SK-N-SH treated with all-trans-retinoic acid at 6 μM for 48 hours (cell line): ENCODE measurements at regions not wholly inside any gene's neighbourhood (a gene's known extent, or its start where the extent isn't known, plus 50 kb on each side); places are given as distances from the start of the nearest gene placed in this dataset.
A peak's percentile ranks its signal among the peaks of the same experiment; 100 is the strongest.

Source experiments
- ATAC-seq: fragments of 200-7000 bp; cut with Tn5 transposase; 3 replicates; pipeline ENCODE4 v1.9.1; 2020; ENCODE audit warnings: mild to moderate bottlenecking, moderate library complexity
- BACH2 ChIP-seq: fragments of 250-450 bp; sonication (Bioruptor Pico); IDR thresholded peaks from 2 replicates; pipeline ENCODE4 v1.9.0; 2021; ENCODE audit warnings: mild to moderate bottlenecking, borderline replicate concordance
- CREB5 ChIP-seq: fragments of 250-450 bp; sonication (Bioruptor Pico); IDR thresholded peaks from 2 replicates; pipeline ENCODE4 v1.5.1; 2020; ENCODE audit warnings: low read depth, mild to moderate bottlenecking, moderate library complexity
- CSDC2 ChIP-seq: fragments of 250-450 bp; sonication (Bioruptor Pico); IDR thresholded peaks from 2 replicates; pipeline ENCODE4 v1.5.0; 2020; ENCODE audit warnings: mild to moderate bottlenecking, moderate library complexity
- CSRNP3 ChIP-seq: fragments of 250-450 bp; sonication (Bioruptor Pico); IDR thresholded peaks from 2 replicates; pipeline ENCODE4 v1.5.1; 2021; ENCODE audit warnings: mild to moderate bottlenecking, moderate library complexity
- ESRRG ChIP-seq: fragments of 250-450 bp; sonication (Bioruptor Pico); IDR thresholded peaks from 2 replicates; pipeline ENCODE4 v1.6.1; 2021; ENCODE audit warnings: mild to moderate bottlenecking
- GLIS3 ChIP-seq: fragments of 250-450 bp; sonication (Bioruptor Pico); IDR thresholded peaks from 2 replicates; pipeline ENCODE4 v1.5.0; 2020; ENCODE audit warnings: mild to moderate bottlenecking, moderate library complexity
- OSR1 ChIP-seq: fragments of 250-450 bp; sonication (Bioruptor Pico); IDR thresholded peaks from 2 replicates; pipeline ENCODE4 v1.8.0; 2022; ENCODE audit warnings: moderate library complexity, mild to moderate bottlenecking, inconsistent platforms
- PATZ1 ChIP-seq: fragments of 250-450 bp; sonication (Bioruptor Pico); IDR thresholded peaks from 2 replicates; pipeline ENCODE4 v1.8.0; 2020; ENCODE audit warnings: mild to moderate bottlenecking, moderate library complexity, borderline replicate concordance
- PPARA ChIP-seq: fragments of 250-450 bp; sonication (Bioruptor Pico); IDR thresholded peaks from 2 replicates; pipeline ENCODE4 v1.5.0; 2020; ENCODE audit warnings: mild to moderate bottlenecking, borderline replicate concordance
- RARB ChIP-seq: fragments of 250-450 bp; sonication (Bioruptor Pico); IDR thresholded peaks from 2 replicates; pipeline ENCODE4 v1.8.0; 2021; ENCODE audit warnings: mild to moderate bottlenecking, moderate library complexity
- SNAI2 ChIP-seq: fragments of 250-450 bp; sonication (Bioruptor Pico); IDR thresholded peaks from 2 replicates; pipeline ENCODE4 v1.5.0; 2020; ENCODE audit warnings: mild to moderate bottlenecking, moderate library complexity
- TOX ChIP-seq: fragments of 250-450 bp; sonication (Bioruptor Pico); IDR thresholded peaks from 2 replicates; pipeline ENCODE4 v1.8.0; 2021; ENCODE audit warnings: mild to moderate bottlenecking, moderate library complexity, borderline replicate concordance
- ZFP3 ChIP-seq: fragments of 250-450 bp; sonication (Bioruptor Pico); IDR thresholded peaks from 2 replicates; pipeline ENCODE4 v1.5.0; 2020; ENCODE audit warnings: mild to moderate bottlenecking, moderate library complexity
- ZFP30 ChIP-seq: fragments of 450-650 bp; formaldehyde crosslinking; IDR thresholded peaks from 2 replicates; pipeline ENCODE4 v1.5.0; 2022; ENCODE audit warnings: mild to moderate bottlenecking, moderate library complexity
- ZNF565 ChIP-seq: fragments of 450-650 bp; formaldehyde crosslinking; conservative IDR thresholded peaks from 2 replicates; pipeline ENCODE4 v1.5.0; 2020; ENCODE audit warnings: low read depth, mild to moderate bottlenecking, moderate library complexity
- ZNF70 ChIP-seq: fragments of 450-650 bp; formaldehyde crosslinking; IDR thresholded peaks from 2 replicates; pipeline ENCODE4 v1.5.0; 2020; ENCODE audit warnings: mild to moderate bottlenecking, moderate library complexity
- ZNF8 ChIP-seq: fragments of 450-650 bp; formaldehyde crosslinking; IDR thresholded peaks from 2 replicates; pipeline ENCODE4 v1.5.0; 2020; ENCODE audit warnings: mild to moderate bottlenecking, moderate library complexity

GRCh38 chr4:114034189-114034588 is 54.7 kb upstream of the ARSJ start:
- TF ChIP-seq ZFP3 (CRISPR knock-in tag) (no peak), SNAI2 (CRISPR knock-in tag) (no peak)
- TF ChIP-seq, all 23 proteins: peak for 0
- ATAC-seq: no peak

GRCh38 chr4:114036426-114036825 is 57.0 kb upstream of the ARSJ start:
- no peak for TF ChIP-seq TOX (CRISPR knock-in tag)
- no peak for TF ChIP-seq ZNF8
- no peak for TF ChIP-seq GLIS3 (CRISPR knock-in tag)
- ATAC-seq: no peak

- TF ChIP-seq OSR1 (CRISPR knock-in tag): no peak
- no peak for TF ChIP-seq CREB5 (CRISPR knock-in tag)
- no peak for TF ChIP-seq ZNF70 (CRISPR knock-in tag)
These were observed 57.4 kb upstream of the ARSJ start for GRCh38 chr4:114036864-114037263.

GRCh38 chr4:114037988-114038387 is 58.5 kb upstream of the ARSJ start:
- ATAC-seq: no peak
- TF ChIP-seq ZFP30 (CRISPR knock-in tag): no peak
- no peak for TF ChIP-seq PATZ1 (CRISPR knock-in tag)
- no peak for TF ChIP-seq SNAI2 (CRISPR knock-in tag)
- no peak for TF ChIP-seq CSRNP3 (CRISPR knock-in tag)

More at GRCh38 chr4:114036864-114037263, 57.4 kb upstream of the ARSJ start:
- ATAC-seq: no peak

- ATAC-seq: no peak
- no peak for TF ChIP-seq CREB5 (CRISPR knock-in tag)
- no peak for TF ChIP-seq CSRNP3 (CRISPR knock-in tag)
- no peak for TF ChIP-seq ESRRG (CRISPR knock-in tag)
- TF ChIP-seq ZNF8: no peak
- TF ChIP-seq, all 23 proteins: peak for 0
These were observed 59.4 kb upstream of the ARSJ start for GRCh38 chr4:114038762-114039387.

- peak; percentile 84 for ATAC-seq
- TF ChIP-seq TOX (CRISPR knock-in tag) (no peak), CSRNP3 (CRISPR knock-in tag) (no peak), ESRRG (CRISPR knock-in tag) (no peak), BACH2 (no peak), ZNF70 (CRISPR knock-in tag) (no peak), GLIS3 (CRISPR knock-in tag) (no peak), ZNF565 (no peak), PPARA (no peak), CREB5 (CRISPR knock-in tag) (no peak), RARB (no peak), PATZ1 (CRISPR knock-in tag) (no peak), CSDC2 (CRISPR knock-in tag) (no peak), ZFP3 (CRISPR knock-in tag) (no peak)
These were observed 61.1 kb upstream of the ARSJ start for GRCh38 chr4:114040319-114041116.
